ENCODE measurements at regions not wholly inside any gene's neighbourhood (a gene's known extent, or its start where the extent isn't known, plus 50 kb on each side); places are given as distances from the start of the nearest gene placed in this dataset.
"Not testable (repeated sequence)": the region's sequence is repeated elsewhere in the genome, so short reads cannot be mapped to it uniquely, and the experiment has no call there.

GRCh38 chr2:8441371-8441770 is 240.5 kb upstream of the ID2 start:
- no peaks in the 10 kb centered on the region for H3K4me1 Mint-ChIP-seq (ENCODE audit: low read depth, unreplicated experiment)
- no peaks in the 10 kb centered on the region for H3K27me3 Mint-ChIP-seq (ENCODE audit: unreplicated experiment)
- no peak for TF ChIP-seq CTCF (IDR thresholded peaks at IDR 0.05; ENCODE audit: partially characterized antibody, unreplicated experiment)
- no peak for DNase-seq
- H3K4me3 Mint-ChIP-seq (ENCODE audit: unreplicated experiment), result no peak overlapping the region
- H3K9me3 Mint-ChIP-seq (ENCODE audit: unreplicated experiment), result peaks cover 2% of the 10 kb centered on the region
- no peak overlapping the region for H3K27ac Mint-ChIP-seq (ENCODE audit: unreplicated experiment)
- H3K36me3 Mint-ChIP-seq (ENCODE audit: unreplicated experiment), result no peaks in the 10 kb centered on the region

GRCh38 chr2:8441986-8442385 is 239.9 kb upstream of the ID2 start:
- no peaks in the 10 kb centered on the region for H3K27me3 Mint-ChIP-seq (ENCODE audit: unreplicated experiment)
- H3K9me3 Mint-ChIP-seq (ENCODE audit: unreplicated experiment), result peaks cover 2% of the 10 kb centered on the region
- H3K36me3 Mint-ChIP-seq (ENCODE audit: unreplicated experiment), result no peaks in the 10 kb centered on the region
- DNase-seq, result no peak
- H3K4me3 Mint-ChIP-seq (ENCODE audit: unreplicated experiment), result no peak overlapping the region
- no peak overlapping the region for H3K27ac Mint-ChIP-seq (ENCODE audit: unreplicated experiment)
- TF ChIP-seq CTCF (IDR thresholded peaks at IDR 0.05; ENCODE audit: partially characterized antibody, unreplicated experiment), result no peak
- no peaks in the 10 kb centered on the region for H3K4me1 Mint-ChIP-seq (ENCODE audit: low read depth, unreplicated experiment)

GRCh38 chr2:8442833-8443486 is 238.9 kb upstream of the ID2 start:
- Mint-ChIP-seq H3K9me3 (ENCODE audit: unreplicated experiment) (no peaks in the 10 kb centered on the region), H3K27me3 (ENCODE audit: unreplicated experiment) (no peaks in the 10 kb centered on the region), H3K4me1 (ENCODE audit: low read depth, unreplicated experiment) (no peaks in the 10 kb centered on the region), H3K4me3 (ENCODE audit: unreplicated experiment) (no peak overlapping the region), H3K36me3 (ENCODE audit: unreplicated experiment) (no peaks in the 10 kb centered on the region), H3K27ac (ENCODE audit: unreplicated experiment) (no peak overlapping the region)
- TF ChIP-seq CTCF (IDR thresholded peaks at IDR 0.05; ENCODE audit: partially characterized antibody, unreplicated experiment), result no peak
- DNase-seq, result no peak

- Mint-ChIP-seq H3K36me3 (ENCODE audit: unreplicated experiment) (no peaks in the 10 kb centered on the region), H3K4me3 (ENCODE audit: unreplicated experiment) (no peak overlapping the region), H3K27me3 (ENCODE audit: unreplicated experiment) (peaks cover 2% of the 10 kb centered on the region), H3K9me3 (ENCODE audit: unreplicated experiment) (no peaks in the 10 kb centered on the region), H3K27ac (ENCODE audit: unreplicated experiment) (no peak overlapping the region), H3K4me1 (ENCODE audit: low read depth, unreplicated experiment) (no peaks in the 10 kb centered on the region)
- DNase-seq, result no peak
- no peak for TF ChIP-seq CTCF (IDR thresholded peaks at IDR 0.05; ENCODE audit: partially characterized antibody, unreplicated experiment)
These were observed 236.3 kb upstream of the ID2 start for GRCh38 chr2:8445580-8445979.

- not testable (repeated sequence) for DNase-seq; H3K27ac Mint-ChIP-seq (ENCODE audit: unreplicated experiment); H3K4me3 Mint-ChIP-seq (ENCODE audit: unreplicated experiment)
These were observed 235.1 kb upstream of the ID2 start for GRCh38 chr2:8446751-8447150.

More at GRCh38 chr2:8446751-8447150, 235.1 kb upstream of the ID2 start:
- H3K36me3 Mint-ChIP-seq (ENCODE audit: unreplicated experiment); H3K9me3 Mint-ChIP-seq (ENCODE audit: unreplicated experiment); H3K4me1 Mint-ChIP-seq (ENCODE audit: low read depth, unreplicated experiment); H3K27me3 Mint-ChIP-seq (ENCODE audit: unreplicated experiment): not testable (repeated sequence)
